Psoas muscle (tissue), 7 donors: ENCODE measurements at regions not wholly inside any gene's neighbourhood (a gene's known extent, or its start where the extent isn't known, plus 50 kb on each side); places are given as distances from the start of the nearest gene placed in this dataset.

Source experiments
- ATAC-seq, 4 donors: fragments of 200-7000 bp; cut with Tn5 transposase; one replicate each; pipeline ENCODE4 v1.9.1; 2020; ENCODE audit warnings: moderate library complexity in 3 of 4, mild to moderate bottlenecking in 2 of 4
- DNase-seq, 2 donors: peaks; one replicate each; pipeline ENCODE4 v3.0.0-alpha.2; 2020
- H3K27ac ChIP-seq: fragments of 200-600 bp; one replicate; pipeline ENCODE4 v1.8.0; 2022
- H3K27me3 ChIP-seq, 3 donors: fragments of 200-600 bp in 1 of 3; one replicate each; pipeline versions ENCODE4 v1.6.1 to v1.8.0; 2013 to 2022; ENCODE audit warnings: low read length in 2 of 3, mild to moderate bottlenecking in 2 of 3, moderate library complexity in 1 of 3; ENCODE audit not compliant: insufficient read depth in 3 of 3
- H3K36me3 ChIP-seq, 2 donors: fragments of 200-600 bp in 1 of 2; one replicate each; pipeline versions ENCODE4 v1.6.1 to v1.8.0; 2013 to 2022; ENCODE audit warnings: low read depth in 1 of 2, mild to moderate bottlenecking in 1 of 2, moderate library complexity in 1 of 2; ENCODE audit not compliant: insufficient read depth in 1 of 2
- H3K4me1 ChIP-seq: fragments of 200-600 bp; one replicate; pipeline ENCODE4 v1.8.0; 2022
- H3K4me3 ChIP-seq: fragments of 200-600 bp; one replicate; pipeline ENCODE4 v1.8.0; 2022; ENCODE audit warnings: mild to moderate bottlenecking
- H3K9me3 ChIP-seq: fragments of 200-600 bp; one replicate; pipeline ENCODE4 v1.8.0; 2022
- CTCF ChIP-seq: fragments of 200-600 bp; IDR thresholded peaks from one replicate; pipeline ENCODE4 v1.8.0; 2022; ENCODE audit warnings: antibody characterized with exemption
- WGBS, 3 donors: extraction: QIAGEN DNeasy Blood & Tissue Kit; methylation state at CpG; one replicate each; pipeline versions ENCODE4 v1.1.6 to v1.1.7; 2013; 5-methylcytosine and 5-hydroxymethylcytosine counted together
- intact Hi-C, 2 donors: fragments of 100-400 bp; cut with DNase I; formaldehyde crosslinking; loops; one replicate each; pipeline versions ENCODE4 v1.11.0 to v1.14.2; 2022
- donor health status: healthy with polysubstance abuse.
- donor health status: DM: no; HTN: no; CAD: no; lungs with moderate emphysema.
- donor health status: Bipolar disorder and iron deficiency.
- donor health status: healthy.
- donor health status: DM: yes; HTN: yes; CAD: no.
- donor health status: DM: no; HTN: no; CAD: no.
- donor health status: DM: yes; HTN: yes; CAD: no.

- WGBS, 3 donors, result 64 to 73% (median 69%) methylated on average over 2 of the region's 2 CpGs
- intact Hi-C loops, result no loop called here
- H3K36me3 ChIP-seq, result no peaks in the 10 kb centered on the region
- no peak overlapping the region for H3K4me3 ChIP-seq
- no peaks in the 10 kb centered on the region for H3K4me1 ChIP-seq
- H3K27ac ChIP-seq, result no peak overlapping the region
- no peak for ATAC-seq
- H3K9me3 ChIP-seq, result no peaks in the 10 kb centered on the region
- DNase-seq, result no peak
- no peaks in the 10 kb centered on the region for H3K27me3 ChIP-seq
- no peak for TF ChIP-seq CTCF
Observed at GRCh38 chr7:118132764-118133163, 51.2 kb upstream of the LSM8 start.
